ENCODE measurements at regions not wholly inside any gene's neighbourhood (a gene's known extent, or its start where the extent isn't known, plus 50 kb on each side); places are given as distances from the start of the nearest gene placed in this dataset.

GRCh38 chr13:104466016-104466415 is 1399.8 kb upstream of the SLC10A2 start:
- Histone ChIP-seq H3K9me3 (replicated peaks) (no peaks in the 10 kb centered on the region), H3K4me3 (no peak overlapping the region), H3K27ac (replicated peaks) (no peak overlapping the region), H3K36me3 (no peaks in the 10 kb centered on the region), H3K27me3 (ENCODE audit: low read depth) (no peaks in the 10 kb centered on the region), H3K4me1 (no peaks in the 10 kb centered on the region)
- no peak for TF ChIP-seq CTCF (IDR thresholded peaks at IDR 0.05; ENCODE audit: borderline replicate concordance)
- intact Hi-C loops (cut with micrococcal nuclease) = no loop called here
- no peak for DNase-seq

GRCh38 chr13:104461049-104461448 is 1394.8 kb upstream of the SLC10A2 start:
- H3K9me3 ChIP-seq (replicated peaks) = no peaks in the 10 kb centered on the region
- H3K27ac ChIP-seq (replicated peaks) = no peak overlapping the region
- no peaks in the 10 kb centered on the region for H3K4me1 ChIP-seq
- intact Hi-C loops (cut with micrococcal nuclease) = no loop called here
- no peak overlapping the region for H3K4me3 ChIP-seq
- no peaks in the 10 kb centered on the region for H3K27me3 ChIP-seq (ENCODE audit: low read depth)
- H3K36me3 ChIP-seq = no peaks in the 10 kb centered on the region
- DNase-seq = no peak
- TF ChIP-seq CTCF (IDR thresholded peaks at IDR 0.05; ENCODE audit: borderline replicate concordance) = no peak

GRCh38 chr13:104460554-104460953 is 1394.3 kb upstream of the SLC10A2 start:
- Histone ChIP-seq H3K9me3 (replicated peaks) (peaks cover under 1% of the 10 kb centered on the region), H3K27me3 (ENCODE audit: low read depth) (no peaks in the 10 kb centered on the region), H3K4me3 (no peak overlapping the region), H3K36me3 (no peaks in the 10 kb centered on the region), H3K27ac (replicated peaks) (no peak overlapping the region), H3K4me1 (no peaks in the 10 kb centered on the region)
- no peak for TF ChIP-seq CTCF (IDR thresholded peaks at IDR 0.05; ENCODE audit: borderline replicate concordance)
- intact Hi-C loops (cut with micrococcal nuclease) = no loop called here
- no peak for DNase-seq

GRCh38 chr13:104450006-104450405 is 1383.8 kb upstream of the SLC10A2 start:
- Histone ChIP-seq H3K4me1 (no peaks in the 10 kb centered on the region), H3K4me3 (no peak overlapping the region), H3K9me3 (replicated peaks) (peaks cover 20% of the 10 kb centered on the region), H3K27me3 (ENCODE audit: low read depth) (no peaks in the 10 kb centered on the region), H3K27ac (replicated peaks) (no peak overlapping the region), H3K36me3 (no peaks in the 10 kb centered on the region)
- no peak for DNase-seq
- intact Hi-C loops (cut with micrococcal nuclease) = no loop called here
- no peak for TF ChIP-seq CTCF (IDR thresholded peaks at IDR 0.05; ENCODE audit: borderline replicate concordance)

- no peak for TF ChIP-seq CTCF (IDR thresholded peaks at IDR 0.05; ENCODE audit: borderline replicate concordance)
- DNase-seq = no peak
- Histone ChIP-seq H3K9me3 (replicated peaks) (peaks cover 15% of the 10 kb centered on the region), H3K27me3 (ENCODE audit: low read depth) (no peaks in the 10 kb centered on the region), H3K36me3 (no peaks in the 10 kb centered on the region), H3K4me3 (no peak overlapping the region), H3K27ac (replicated peaks) (no peak overlapping the region), H3K4me1 (no peaks in the 10 kb centered on the region)
- intact Hi-C loops (cut with micrococcal nuclease) = no loop called here
Measured at GRCh38 chr13:104447348-104447747, 1381.1 kb upstream of the SLC10A2 start.

GRCh38 chr13:104442536-104442935 is 1376.3 kb upstream of the SLC10A2 start:
- no peaks in the 10 kb centered on the region for H3K27me3 ChIP-seq (ENCODE audit: low read depth)
- no peak overlapping the region for H3K4me3 ChIP-seq
- no peak for DNase-seq
- H3K27ac ChIP-seq (replicated peaks) = no peak overlapping the region
- no peak for TF ChIP-seq CTCF (IDR thresholded peaks at IDR 0.05; ENCODE audit: borderline replicate concordance)
- no peaks in the 10 kb centered on the region for H3K4me1 ChIP-seq
- H3K36me3 ChIP-seq = no peaks in the 10 kb centered on the region
- intact Hi-C loops (cut with micrococcal nuclease) = no loop called here
- no peaks in the 10 kb centered on the region for H3K9me3 ChIP-seq (replicated peaks)
